NT2/D1 (cell line): ENCODE measurements at regions not wholly inside any gene's neighbourhood (a gene's known extent, or its start where the extent isn't known, plus 50 kb on each side); places are given as distances from the start of the nearest gene placed in this dataset.

Experiments used
- DNase-seq: peaks from one replicate; pipeline ENCODE4 v3.0.0-alpha.2; 2011; ENCODE audit warnings: low read depth, low spot score
- H3K27me3 ChIP-seq: 2 replicates; pipeline ENCODE4 v1.6.0; 2011; ENCODE audit warnings: mild to moderate bottlenecking; ENCODE audit not compliant: insufficient read length, insufficient read depth
- H3K36me3 ChIP-seq: 2 replicates; pipeline ENCODE4 v1.6.1; 2011; ENCODE audit warnings: mild to moderate bottlenecking, low read length, mixed read lengths; ENCODE audit not compliant: insufficient read depth, insufficient read length
- H3K4me1 ChIP-seq: 2 replicates; pipeline ENCODE4 v1.5.1; 2011; ENCODE audit not compliant: insufficient read depth, insufficient read length
- H3K4me3 ChIP-seq: 2 replicates; pipeline ENCODE4 v1.5.1; 2011; ENCODE audit warnings: low read depth; ENCODE audit not compliant: insufficient read length
- H3K9ac ChIP-seq: 2 replicates; pipeline ENCODE4 v1.6.0; 2011; ENCODE audit warnings: low read depth; ENCODE audit not compliant: insufficient read length
- H3K9me3 ChIP-seq: 2 replicates; pipeline ENCODE4 v1.5.1; 2011; ENCODE audit warnings: mild to moderate bottlenecking, low read length; ENCODE audit not compliant: insufficient read depth
- SUZ12 ChIP-seq: IDR thresholded peaks from 2 replicates; pipeline ENCODE4 v1.6.1; 2011; ENCODE audit not compliant: insufficient read length, insufficient read depth; ENCODE audit errors: extremely low read depth
- YY1 ChIP-seq: IDR thresholded peaks from 2 replicates; pipeline ENCODE4 v1.6.1; 2011; ENCODE audit not compliant: insufficient read length, insufficient read depth
- ZNF274 ChIP-seq: IDR thresholded peaks from 2 replicates; pipeline ENCODE4 v1.6.1; 2011; ENCODE audit warnings: mild to moderate bottlenecking, low read depth, low read length

DNA sequence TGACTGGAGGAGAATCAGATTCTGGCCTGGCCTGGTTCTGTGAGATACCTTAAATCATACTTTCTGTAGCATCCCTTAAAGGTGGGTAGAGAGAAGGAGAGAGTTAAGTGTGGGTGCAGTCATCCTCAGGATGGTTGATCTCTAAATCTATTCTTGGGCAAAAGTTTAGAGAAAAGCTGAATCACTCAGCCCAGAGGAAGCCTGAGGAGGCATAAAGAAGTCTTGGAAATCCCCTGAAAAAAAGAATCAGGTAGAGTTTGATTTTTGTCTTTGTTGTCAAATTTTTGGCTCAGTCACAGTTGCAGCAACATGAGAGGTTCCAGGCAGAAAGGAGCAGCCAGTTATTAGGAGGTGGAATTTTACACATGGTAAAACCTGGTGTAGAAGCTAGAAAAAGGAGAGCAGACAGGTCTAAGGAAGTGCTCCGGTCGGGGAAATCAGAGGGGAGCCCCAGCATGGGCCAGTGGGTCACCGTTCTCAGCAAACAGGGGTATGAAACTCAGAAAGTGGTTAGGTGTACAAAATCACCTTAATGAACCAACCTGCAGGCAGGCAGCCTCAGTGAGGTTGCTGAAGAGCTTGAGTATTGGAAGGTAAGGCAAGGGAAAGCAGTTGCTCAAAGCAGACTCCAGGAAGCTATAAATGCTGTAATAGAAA, 116.2 kb upstream of the CNTLN start:
- Histone ChIP-seq H3K27me3 (no peaks in the 10 kb centered on the region), H3K9me3 (no peaks in the 10 kb centered on the region), H3K4me1 (no peaks in the 10 kb centered on the region), H3K9ac (no peak overlapping the region), H3K4me3 (no peak overlapping the region), H3K36me3 (no peaks in the 10 kb centered on the region)
- TF ChIP-seq ZNF274: no peak
- no peak for TF ChIP-seq SUZ12
- no peak for TF ChIP-seq YY1
- no peak for DNase-seq

DNA sequence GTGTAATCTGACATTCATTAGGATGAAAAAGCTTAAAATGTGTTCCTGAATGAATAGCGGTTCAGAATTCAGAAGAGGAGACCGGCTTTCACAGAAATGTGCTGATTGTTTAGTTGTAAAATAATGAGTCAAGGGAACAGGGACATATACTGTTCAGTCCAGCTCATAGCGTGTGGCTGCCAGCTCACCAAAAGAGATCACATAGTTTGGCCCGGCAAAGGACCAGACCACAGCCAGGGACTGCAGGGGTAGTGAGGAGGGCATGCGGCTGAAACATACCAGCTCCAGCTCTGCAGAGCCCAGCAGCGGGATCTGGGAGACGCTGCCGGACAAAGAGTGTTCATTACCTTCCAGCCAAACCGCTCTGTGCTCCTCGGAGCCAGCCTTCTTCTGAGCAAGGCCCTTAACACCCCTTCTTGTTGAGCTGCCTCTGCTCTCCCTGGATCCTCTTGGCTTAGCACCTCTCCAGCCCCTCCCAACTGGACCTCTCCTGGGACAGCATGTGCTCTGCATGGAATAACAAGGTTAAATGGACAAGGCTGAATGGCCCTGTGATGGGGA, 116.8 kb upstream of the CNTLN start:
- TF ChIP-seq SUZ12: no peak
- no peak for TF ChIP-seq ZNF274
- no peak for TF ChIP-seq YY1
- Histone ChIP-seq H3K36me3 (no peaks in the 10 kb centered on the region), H3K4me1 (no peaks in the 10 kb centered on the region), H3K27me3 (no peaks in the 10 kb centered on the region), H3K9ac (no peak overlapping the region), H3K9me3 (no peaks in the 10 kb centered on the region), H3K4me3 (no peak overlapping the region)
- no peak for DNase-seq

DNA sequence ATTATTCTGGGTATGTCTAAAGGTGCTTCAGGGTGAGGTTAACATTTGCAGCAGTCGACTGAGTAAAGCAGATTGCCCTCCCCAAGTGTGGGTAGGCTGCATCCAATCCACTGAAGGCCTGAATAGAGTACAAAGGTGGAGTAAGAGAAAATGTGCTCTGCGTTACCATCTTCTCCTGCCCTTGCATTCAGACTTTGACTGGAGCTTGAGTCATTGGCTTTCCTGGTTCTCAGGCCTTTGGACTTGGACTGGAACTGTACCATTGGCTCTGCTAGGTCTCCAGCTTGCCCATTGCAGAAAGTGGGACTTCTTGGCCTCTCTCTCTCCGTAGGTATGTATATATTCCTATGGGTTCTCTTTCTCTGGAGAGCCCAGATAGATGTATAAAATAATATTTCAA, 120.9 kb upstream of the CNTLN start:
- TF ChIP-seq YY1: no peak
- TF ChIP-seq ZNF274: no peak
- TF ChIP-seq SUZ12: no peak
- Histone ChIP-seq H3K9me3 (no peaks in the 10 kb centered on the region), H3K9ac (no peak overlapping the region), H3K27me3 (no peaks in the 10 kb centered on the region), H3K4me1 (no peaks in the 10 kb centered on the region), H3K36me3 (no peaks in the 10 kb centered on the region), H3K4me3 (no peak overlapping the region)
- DNase-seq: no peak

DNA sequence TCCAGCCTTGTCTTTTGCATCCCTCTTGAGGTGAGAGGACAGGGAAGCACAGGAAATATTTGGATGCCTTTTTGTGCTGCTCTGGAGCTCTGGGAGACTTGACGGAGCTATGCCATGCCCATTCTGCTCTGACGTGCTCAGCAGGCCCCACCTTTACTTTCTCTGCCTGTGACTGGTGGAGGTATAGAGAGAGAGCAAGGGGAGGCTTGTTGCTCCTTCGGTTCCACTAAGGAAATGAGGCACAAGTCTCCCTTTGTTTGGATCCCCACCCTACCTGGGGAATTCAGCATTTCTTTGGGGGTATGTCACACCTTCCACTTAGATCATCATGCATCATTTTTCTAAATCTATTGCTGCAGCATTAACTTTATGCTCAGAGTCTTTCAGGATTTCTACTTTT, 121.8 kb upstream of the CNTLN start:
- Histone ChIP-seq H3K9me3 (no peaks in the 10 kb centered on the region), H3K9ac (no peak overlapping the region), H3K36me3 (no peaks in the 10 kb centered on the region), H3K4me1 (no peaks in the 10 kb centered on the region), H3K4me3 (no peak overlapping the region), H3K27me3 (no peaks in the 10 kb centered on the region)
- TF ChIP-seq SUZ12 (no peak), ZNF274 (no peak), YY1 (no peak)
- no peak for DNase-seq

DNA sequence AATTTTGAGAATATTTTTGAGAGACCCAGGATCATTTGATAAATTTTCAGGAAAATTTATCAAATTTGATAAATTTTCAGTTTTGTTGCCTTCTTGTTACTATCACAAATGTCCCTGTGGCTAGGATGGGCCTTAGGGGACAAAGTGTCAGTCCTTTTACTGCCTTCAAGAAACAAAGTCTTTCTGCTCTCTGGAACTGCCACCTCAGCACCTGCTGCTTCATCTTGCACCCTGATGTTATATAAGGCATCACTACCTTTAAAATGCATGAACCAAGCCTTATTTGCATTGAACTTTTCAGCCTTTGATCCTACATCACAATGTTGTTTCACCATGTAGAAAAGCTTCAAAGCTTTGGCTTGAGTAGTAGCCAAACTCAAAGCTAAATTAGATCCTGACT, 123.0 kb upstream of the CNTLN start:
- H3K4me1 ChIP-seq: no peaks in the 10 kb centered on the region
- no peak for DNase-seq
- no peaks in the 10 kb centered on the region for H3K27me3 ChIP-seq
- no peaks in the 10 kb centered on the region for H3K9me3 ChIP-seq
- H3K9ac ChIP-seq: no peak overlapping the region
- no peaks in the 10 kb centered on the region for H3K36me3 ChIP-seq
- no peak overlapping the region for H3K4me3 ChIP-seq
- TF ChIP-seq SUZ12 (no peak), YY1 (no peak), ZNF274 (no peak)

DNA sequence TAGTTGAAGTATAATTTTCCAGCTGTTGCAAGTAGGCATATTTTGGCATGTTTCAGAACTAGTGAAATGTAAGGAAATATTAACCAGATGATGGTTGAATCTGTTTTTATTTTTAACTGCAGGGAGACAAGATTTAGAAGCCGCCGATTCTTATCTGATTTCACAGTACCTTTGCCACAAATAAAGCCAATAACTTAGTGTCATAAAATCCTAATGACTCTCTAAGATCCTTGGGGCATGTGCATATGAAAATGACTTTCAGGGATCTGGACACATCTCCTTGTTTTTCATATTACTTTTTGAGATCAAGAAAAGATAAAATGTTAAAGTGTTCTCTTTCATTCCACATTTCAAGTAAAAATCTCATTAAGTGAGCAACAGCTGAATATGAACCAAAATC, 125.8 kb upstream of the CNTLN start:
- Histone ChIP-seq H3K4me3 (no peak overlapping the region), H3K36me3 (no peaks in the 10 kb centered on the region), H3K4me1 (no peaks in the 10 kb centered on the region), H3K27me3 (no peaks in the 10 kb centered on the region), H3K9ac (no peak overlapping the region), H3K9me3 (no peaks in the 10 kb centered on the region)
- DNase-seq: no peak
- TF ChIP-seq ZNF274: no peak
- no peak for TF ChIP-seq YY1
- TF ChIP-seq SUZ12: no peak

DNA sequence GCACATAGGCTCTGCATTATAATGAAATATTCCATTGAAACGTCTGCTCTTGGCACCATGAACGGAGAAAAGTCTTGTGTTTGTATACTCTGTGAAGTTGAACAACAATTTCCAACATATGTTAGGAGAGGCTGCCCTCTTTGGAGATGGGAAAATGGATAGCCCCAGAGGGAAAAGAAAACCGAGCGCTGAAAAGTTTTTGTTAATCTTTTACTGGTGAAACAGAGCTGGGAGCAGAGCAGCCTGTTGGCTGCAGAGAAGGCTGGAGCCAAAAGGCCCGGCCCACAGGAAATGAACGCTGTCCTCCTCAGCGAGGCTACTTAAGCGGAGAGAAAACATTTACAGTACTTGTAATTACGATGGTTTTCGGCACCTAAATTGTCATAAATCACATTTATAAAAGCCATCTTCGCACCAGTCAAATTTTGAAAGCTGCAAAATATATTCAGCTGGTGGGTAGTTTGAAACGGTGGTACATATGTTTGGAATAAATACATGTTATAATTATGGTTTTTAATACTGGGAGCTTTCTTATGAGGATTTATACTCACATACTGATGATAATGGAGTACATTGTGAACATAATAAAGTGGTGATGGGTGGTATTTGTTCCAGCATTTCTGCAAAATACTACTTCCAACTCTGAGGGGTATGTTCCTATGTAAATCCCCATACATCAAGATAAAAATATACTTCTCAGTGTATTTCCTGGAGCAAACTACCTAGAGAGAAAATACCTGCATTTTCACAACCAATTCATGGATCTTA, 129.6 kb upstream of the CNTLN start:
- Histone ChIP-seq H3K36me3 (no peaks in the 10 kb centered on the region), H3K27me3 (no peaks in the 10 kb centered on the region), H3K4me3 (no peak overlapping the region), H3K9ac (no peak overlapping the region), H3K9me3 (no peaks in the 10 kb centered on the region), H3K4me1 (no peaks in the 10 kb centered on the region)
- DNase-seq: no peak
- TF ChIP-seq ZNF274: no peak
- TF ChIP-seq SUZ12: no peak
- TF ChIP-seq YY1: no peak
